G401 (cell line): ENCODE measurements at regions not wholly inside any gene's neighbourhood (a gene's known extent, or its start where the extent isn't known, plus 50 kb on each side); places are given as distances from the start of the nearest gene placed in this dataset.

Source experiments
- DNase-seq: peaks from one replicate; pipeline ENCODE4 v3.0.0-alpha.2; 2015; ENCODE audit warnings: low spot score
- in situ Hi-C: cut with HindIII; loops from 2 replicates; pipeline ENCODE4 v1.10.0; 2016; ENCODE audit warnings: low sequenced_read_pairs, mixed read lengths

DNA sequence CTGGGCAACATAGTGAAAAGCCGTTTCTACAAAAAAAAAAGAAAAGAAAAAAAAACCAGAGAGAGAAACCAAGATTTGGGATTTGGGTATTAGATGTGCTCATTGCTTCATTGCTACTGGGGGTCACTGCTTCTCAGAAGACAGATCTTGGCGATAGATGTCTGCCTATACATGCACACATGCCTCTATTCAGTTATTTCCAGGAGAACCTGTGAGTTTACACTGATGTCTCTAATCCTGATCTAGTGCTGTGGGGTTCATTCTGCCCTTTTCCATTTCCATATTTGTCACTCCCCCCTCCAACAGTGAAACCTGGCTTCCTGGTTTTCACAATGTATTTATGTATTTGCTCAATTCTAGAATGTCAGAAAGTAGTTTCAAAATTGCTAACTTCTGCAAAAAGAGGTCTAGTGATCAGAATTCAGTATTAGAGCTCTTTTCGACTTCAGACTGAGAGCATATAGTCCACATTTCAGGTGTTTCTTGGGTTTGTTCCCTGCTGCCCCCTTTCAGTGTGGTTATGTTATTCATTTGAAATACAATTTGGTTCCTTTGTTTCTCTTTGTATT is 111.0 kb downstream of the SLC25A47 start:
- in situ Hi-C loops: no loop called here
- DNase-seq: no peak

- DNase-seq: no peak
- in situ Hi-C loops: no loop called here
These were observed 111.8 kb downstream of the SLC25A47 start for GRCh38 chr14:100434911-100435438.

DNA sequence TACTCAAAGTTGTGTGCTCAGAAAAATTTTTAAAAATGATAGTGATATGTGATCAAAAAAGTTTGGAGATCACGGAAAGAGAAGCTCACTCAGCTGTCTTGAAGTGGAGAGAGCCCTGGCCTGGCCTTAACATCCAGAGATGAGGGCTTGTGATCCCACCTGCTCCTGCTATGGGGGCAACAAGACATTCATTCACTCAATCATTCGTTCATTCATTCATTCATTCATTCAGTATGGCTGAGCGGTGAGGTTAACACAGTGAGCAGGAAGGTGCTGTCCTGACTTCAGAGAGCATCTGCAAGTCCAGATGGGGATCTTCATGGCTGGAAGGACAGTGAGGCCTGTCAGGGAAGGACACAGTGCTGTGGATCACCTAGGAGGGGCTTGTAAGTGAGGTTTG is 112.3 kb downstream of the SLC25A47 start:
- in situ Hi-C loops: no loop called here
- no peak for DNase-seq

GRCh38 chr14:100436745-100437406 is 113.7 kb downstream of the SLC25A47 start:
- in situ Hi-C loops: no loop called here

DNA sequence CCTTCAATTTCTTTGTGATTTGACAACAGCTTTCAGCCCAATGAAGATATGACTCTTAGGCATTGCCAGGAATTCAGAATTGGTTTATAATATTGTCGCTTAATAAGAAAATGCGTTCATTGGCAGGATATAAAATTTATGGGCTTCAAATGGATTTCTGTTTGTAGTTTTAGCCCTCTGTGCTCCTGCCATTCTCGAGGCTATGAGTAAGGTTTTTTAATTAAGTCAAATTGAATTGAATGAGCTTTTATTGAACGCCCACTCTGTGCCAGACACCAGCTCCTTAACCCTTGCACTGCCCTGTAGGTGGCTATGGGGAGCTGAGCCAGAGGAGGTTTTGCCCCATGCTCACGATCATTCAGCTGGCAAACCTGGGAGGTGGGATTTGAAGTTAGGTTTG is 115.1 kb downstream of the SLC25A47 start:
- DNase-seq: no peak
- in situ Hi-C loops: no loop called here

More at GRCh38 chr14:100436745-100437406, 113.7 kb downstream of the SLC25A47 start:
- DNase-seq: peak; percentile 97

GRCh38 chr14:100438678-100439592 is 115.8 kb downstream of the SLC25A47 start:
- peak; percentile 74 for DNase-seq
- in situ Hi-C loops: no loop called here

- in situ Hi-C loops: no loop called here
- no peak for DNase-seq
These were observed 116.6 kb downstream of the SLC25A47 start for GRCh38 chr14:100439781-100440180.

DNA sequence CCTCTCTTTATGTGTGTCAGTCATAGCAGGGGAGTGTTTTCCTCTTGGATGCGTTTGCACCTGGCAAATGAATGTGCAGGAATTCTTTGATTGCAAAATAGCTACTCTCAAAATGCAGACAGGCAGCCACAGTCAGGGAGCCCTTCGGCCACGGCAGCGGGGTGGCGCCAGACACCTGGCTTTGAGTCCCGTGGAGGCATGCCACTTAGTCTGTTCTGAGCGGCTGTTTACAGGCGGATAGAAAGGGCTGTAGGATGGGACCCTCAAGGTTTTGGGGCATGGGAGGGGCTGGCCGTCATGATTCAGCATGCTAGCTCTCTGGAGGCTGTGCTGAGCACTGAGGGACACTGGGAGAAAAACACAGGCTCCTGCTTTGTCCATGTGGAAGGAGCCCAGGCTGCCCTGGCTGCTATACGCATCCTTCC is 117.1 kb downstream of the SLC25A47 start:
- DNase-seq: peak; percentile 98

GRCh38 chr14:100440758-100441203 is 117.6 kb downstream of the SLC25A47 start:
- in situ Hi-C loops: no loop called here

More for the DNA sequence above, 117.1 kb downstream of the SLC25A47 start:
- in situ Hi-C loops: no loop called here

GRCh38 chr14:100441271-100441947 is 118.3 kb downstream of the SLC25A47 start:
- DNase-seq: no peak
- in situ Hi-C loops: no loop called here

More at GRCh38 chr14:100440758-100441203, 117.6 kb downstream of the SLC25A47 start:
- DNase-seq: peak; percentile 89

- DNase-seq: no peak
These were observed 118.9 kb downstream of the SLC25A47 start for GRCh38 chr14:100442036-100442435.

DNA sequence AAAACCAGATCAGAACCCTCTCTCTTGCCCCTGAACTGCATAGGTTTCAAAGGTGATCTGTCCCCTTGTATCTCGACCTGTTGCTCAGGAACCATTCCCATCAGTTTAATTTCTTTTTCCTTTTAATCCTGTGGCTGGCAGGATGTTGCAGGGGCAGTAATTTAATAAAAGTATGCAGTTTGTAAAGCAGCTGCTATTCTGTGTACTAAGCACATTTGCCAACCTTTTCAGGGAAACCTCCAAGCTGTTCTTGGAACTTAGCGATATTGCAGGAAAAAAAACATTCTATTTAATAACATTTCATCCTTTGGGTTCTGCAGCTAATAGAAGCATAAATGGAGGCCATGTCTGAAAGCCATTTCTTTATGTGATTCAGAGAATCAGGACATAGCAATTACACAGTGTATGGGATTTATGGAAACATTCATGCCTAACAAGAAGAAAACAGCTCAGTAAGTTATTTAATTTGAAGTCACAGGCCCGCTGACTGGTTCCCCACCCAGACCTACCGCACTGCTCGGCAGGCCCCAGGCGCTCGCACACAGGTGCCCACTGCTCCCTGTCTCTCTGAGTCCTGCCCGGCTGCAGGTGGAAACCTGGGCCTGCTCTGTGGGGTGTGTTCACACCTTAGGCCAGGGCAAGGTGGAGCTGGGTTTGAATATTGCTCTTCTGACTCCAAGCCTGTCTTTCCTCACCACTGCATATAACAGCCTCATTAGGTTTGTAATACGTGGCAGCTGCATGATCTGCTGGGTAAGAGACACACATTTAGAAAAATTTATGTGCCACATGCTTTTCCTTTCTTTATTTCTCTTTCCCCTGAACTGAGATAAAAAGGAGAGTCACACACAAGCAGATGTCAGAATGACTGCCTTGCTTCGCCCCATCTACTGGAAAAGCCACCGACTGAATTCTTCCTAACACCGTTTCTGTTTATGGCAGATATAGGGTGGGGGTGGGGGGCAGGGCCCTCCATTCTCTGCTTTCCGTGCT is 119.7 kb downstream of the SLC25A47 start:
- no peak for DNase-seq
- in situ Hi-C loops: no loop called here

More at GRCh38 chr14:100442036-100442435, 118.9 kb downstream of the SLC25A47 start:
- in situ Hi-C loops: no loop called here

DNA sequence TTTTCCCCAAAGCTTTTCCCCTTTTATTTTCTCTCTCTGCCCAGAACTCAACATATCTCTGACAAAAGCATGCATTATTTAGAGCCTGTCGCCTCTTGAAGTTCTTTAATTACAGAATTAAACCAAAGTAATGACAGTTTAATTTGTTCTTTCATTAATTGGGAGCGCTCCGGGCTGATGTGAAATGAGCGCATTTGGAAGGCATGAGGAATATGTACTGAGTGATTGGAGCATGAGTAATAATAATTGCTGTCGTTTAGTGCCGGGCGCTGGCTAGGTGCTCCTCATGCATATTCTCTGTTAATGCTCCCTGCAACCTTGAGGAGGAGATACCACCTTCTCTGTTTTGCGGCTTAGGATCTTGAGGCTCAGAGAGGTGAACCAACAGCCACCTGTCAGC is 120.5 kb downstream of the SLC25A47 start:
- no peak for DNase-seq
- in situ Hi-C loops: no loop called here

- in situ Hi-C loops: no loop called here
- DNase-seq: no peak
These were observed 122.4 kb downstream of the SLC25A47 start for GRCh38 chr14:100445436-100446088.

DNA sequence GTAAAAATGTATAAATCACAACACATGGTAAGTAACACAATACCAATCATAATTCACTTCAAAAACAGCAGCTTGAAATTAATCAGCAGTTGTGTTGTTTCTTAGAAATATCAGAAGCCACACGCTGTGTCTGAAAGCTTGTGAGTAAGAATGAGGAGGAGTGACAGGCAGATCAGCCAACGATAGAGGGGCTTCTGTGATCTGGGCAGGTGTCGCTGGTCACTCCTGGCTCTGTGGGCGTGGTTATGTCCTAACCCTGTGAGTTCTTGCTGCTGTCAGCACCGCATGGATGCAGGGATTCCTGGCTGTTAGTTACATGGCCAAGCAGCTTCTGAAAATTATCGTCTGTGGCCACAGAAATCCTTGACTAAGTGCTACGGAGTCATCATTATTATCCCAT is 123.4 kb downstream of the SLC25A47 start:
- in situ Hi-C loops: no loop called here
- no peak for DNase-seq

DNA sequence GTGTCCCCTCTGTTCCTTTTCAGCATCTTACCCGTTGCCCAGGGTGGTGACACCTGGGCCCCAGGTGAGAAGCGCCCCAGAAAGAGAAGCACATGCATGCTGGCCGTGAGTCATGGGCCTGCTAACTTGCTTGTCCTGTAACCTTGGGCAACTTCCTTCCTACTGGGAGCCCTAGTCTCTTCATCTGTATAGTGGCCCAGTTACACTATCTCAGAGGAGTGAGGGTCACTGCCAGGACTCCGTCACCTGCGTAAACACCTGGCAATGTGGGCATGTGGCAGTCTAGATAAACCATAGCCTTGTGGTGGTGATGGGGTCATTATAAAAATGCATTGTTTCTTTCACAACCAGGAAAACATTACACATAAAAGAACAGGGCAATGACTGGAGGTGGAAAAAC is 125.2 kb downstream of the SLC25A47 start:
- DNase-seq: no peak
- in situ Hi-C loops: no loop called here

- peak; percentile 51 for DNase-seq
- in situ Hi-C loops: no loop called here
These were observed 126.3 kb downstream of the SLC25A47 start for GRCh38 chr14:100449225-100449987.
